ENCODE measurements at regions not wholly inside any gene's neighbourhood (a gene's known extent, or its start where the extent isn't known, plus 50 kb on each side); places are given as distances from the start of the nearest gene placed in this dataset.
A peak's percentile ranks its signal among the peaks of the same experiment; 100 is the strongest.

GRCh38 chr14:55942826-55943225 lies 175.4 kb upstream of the PELI2 start:
- FAIRE-seq: no peak

GRCh38 chr14:55944757-55945156 lies 173.5 kb upstream of the PELI2 start:
- FAIRE-seq: no peak

GRCh38 chr14:55946231-55946630 lies 172.0 kb upstream of the PELI2 start:
- no peak for FAIRE-seq

GRCh38 chr14:55948399-55948798 lies 169.8 kb upstream of the PELI2 start:
- no peak for FAIRE-seq

GRCh38 chr14:55949708-55950107 lies 168.5 kb upstream of the PELI2 start:
- no peak for FAIRE-seq

GRCh38 chr14:55950135-55950534 lies 168.1 kb upstream of the PELI2 start:
- FAIRE-seq: no peak

- FAIRE-seq: no peak
Measured at GRCh38 chr14:55951341-55952206, 166.6 kb upstream of the PELI2 start.

- no peak for FAIRE-seq
Measured at GRCh38 chr14:55954108-55954507, 164.1 kb upstream of the PELI2 start.

- FAIRE-seq: no peak
Measured at GRCh38 chr14:55955175-55955574, 163.0 kb upstream of the PELI2 start.

GRCh38 chr14:55957950-55958349 lies 160.3 kb upstream of the PELI2 start:
- FAIRE-seq: no peak

GRCh38 chr14:55963295-55963694 lies 154.9 kb upstream of the PELI2 start:
- FAIRE-seq: no peak

- no peak for FAIRE-seq
Measured at GRCh38 chr14:55964091-55964490, 154.1 kb upstream of the PELI2 start.

- no peak for FAIRE-seq
Measured at GRCh38 chr14:55964821-55965220, 153.4 kb upstream of the PELI2 start.

- no peak for FAIRE-seq
Measured at GRCh38 chr14:55965851-55966250, 152.4 kb upstream of the PELI2 start.

GRCh38 chr14:55968741-55969140 lies 149.5 kb upstream of the PELI2 start:
- no peak for FAIRE-seq

GRCh38 chr14:55973285-55973800 lies 144.9 kb upstream of the PELI2 start:
- FAIRE-seq: no peak

- no peak for FAIRE-seq
Measured at GRCh38 chr14:55973911-55974630, 144.1 kb upstream of the PELI2 start.

GRCh38 chr14:55975281-55975910 lies 142.8 kb upstream of the PELI2 start:
- no peak for FAIRE-seq

GRCh38 chr14:55976219-55976618 lies 142.0 kb upstream of the PELI2 start:
- peak; percentile 84 for FAIRE-seq

- FAIRE-seq: no peak
Measured at GRCh38 chr14:55976655-55977054, 141.6 kb upstream of the PELI2 start.

- no peak for FAIRE-seq
Measured at GRCh38 chr14:55977392-55978150, 140.6 kb upstream of the PELI2 start.

GRCh38 chr14:55979096-55979495 lies 139.1 kb upstream of the PELI2 start:
- FAIRE-seq: no peak

GRCh38 chr14:55979781-55980180 lies 138.4 kb upstream of the PELI2 start:
- FAIRE-seq: no peak
